ENCODE measurements at regions not wholly inside any gene's neighbourhood (a gene's known extent, or its start where the extent isn't known, plus 50 kb on each side); places are given as distances from the start of the nearest gene placed in this dataset.

DNA sequence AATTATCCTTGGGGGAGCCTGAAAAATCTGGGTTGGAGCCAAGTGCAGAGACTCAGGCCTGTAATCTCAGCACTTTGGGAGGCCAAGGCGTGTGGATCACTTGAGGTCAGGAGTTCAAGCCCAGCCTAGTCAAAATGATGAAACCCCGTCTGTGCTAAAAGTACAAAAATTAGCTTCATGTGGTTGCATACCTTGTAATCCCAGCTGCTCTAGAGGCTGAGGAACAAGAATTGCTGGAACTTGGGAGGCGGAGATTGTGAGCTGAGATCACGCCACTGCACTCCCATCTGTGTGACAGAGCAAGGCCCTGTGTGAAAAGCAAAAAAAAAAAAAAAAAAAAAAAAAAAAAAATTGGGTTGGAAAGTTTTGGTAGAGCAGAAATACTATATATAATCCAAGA is 1563.6 kb upstream of the PRMT6 start:
- TF ChIP-seq, protein P1, sequence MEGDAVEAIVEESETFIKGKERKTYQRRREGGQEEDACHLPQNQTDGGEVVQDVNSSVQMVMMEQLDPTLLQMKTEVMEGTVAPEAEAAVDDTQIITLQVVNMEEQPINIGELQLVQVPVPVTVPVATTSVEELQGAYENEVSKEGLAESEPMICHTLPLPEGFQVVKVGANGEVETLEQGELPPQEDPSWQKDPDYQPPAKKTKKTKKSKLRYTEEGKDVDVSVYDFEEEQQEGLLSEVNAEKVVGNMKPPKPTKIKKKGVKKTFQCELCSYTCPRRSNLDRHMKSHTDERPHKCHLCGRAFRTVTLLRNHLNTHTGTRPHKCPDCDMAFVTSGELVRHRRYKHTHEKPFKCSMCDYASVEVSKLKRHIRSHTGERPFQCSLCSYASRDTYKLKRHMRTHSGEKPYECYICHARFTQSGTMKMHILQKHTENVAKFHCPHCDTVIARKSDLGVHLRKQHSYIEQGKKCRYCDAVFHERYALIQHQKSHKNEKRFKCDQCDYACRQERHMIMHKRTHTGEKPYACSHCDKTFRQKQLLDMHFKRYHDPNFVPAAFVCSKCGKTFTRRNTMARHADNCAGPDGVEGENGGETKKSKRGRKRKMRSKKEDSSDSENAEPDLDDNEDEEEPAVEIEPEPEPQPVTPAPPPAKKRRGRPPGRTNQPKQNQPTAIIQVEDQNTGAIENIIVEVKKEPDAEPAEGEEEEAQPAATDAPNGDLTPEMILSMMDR (IDR thresholded peaks at IDR 0.05; ENCODE audit: low read depth, low read length, missing input control) = no peak
- TF ChIP-seq TAF1 (conservative IDR thresholded peaks at IDR 0.05) (no peak), GABPA (IDR thresholded peaks at IDR 0.05 in 1 of 2, conservative IDR thresholded peaks at IDR 0.05 in 1 of 2) (no peak), RAD21 (IDR thresholded peaks at IDR 0.05) (no peak), JUND (IDR thresholded peaks at IDR 0.05) (no peak), RXRA (IDR thresholded peaks at IDR 0.05) (no peak), SP1 (IDR thresholded peaks at IDR 0.05) (no peak), HNF4A (conservative IDR thresholded peaks at IDR 0.05) (no peak), NR2F2 (IDR thresholded peaks at IDR 0.05) (no peak), FOXA1 (IDR thresholded peaks at IDR 0.05) (no peak)
- TF ChIP-seq, protein P2, sequence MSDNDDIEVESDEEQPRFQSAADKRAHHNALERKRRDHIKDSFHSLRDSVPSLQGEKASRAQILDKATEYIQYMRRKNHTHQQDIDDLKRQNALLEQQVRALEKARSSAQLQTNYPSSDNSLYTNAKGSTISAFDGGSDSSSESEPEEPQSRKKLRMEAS (IDR thresholded peaks at IDR 0.05) = no peak
- TF ChIP-seq, protein P3, sequence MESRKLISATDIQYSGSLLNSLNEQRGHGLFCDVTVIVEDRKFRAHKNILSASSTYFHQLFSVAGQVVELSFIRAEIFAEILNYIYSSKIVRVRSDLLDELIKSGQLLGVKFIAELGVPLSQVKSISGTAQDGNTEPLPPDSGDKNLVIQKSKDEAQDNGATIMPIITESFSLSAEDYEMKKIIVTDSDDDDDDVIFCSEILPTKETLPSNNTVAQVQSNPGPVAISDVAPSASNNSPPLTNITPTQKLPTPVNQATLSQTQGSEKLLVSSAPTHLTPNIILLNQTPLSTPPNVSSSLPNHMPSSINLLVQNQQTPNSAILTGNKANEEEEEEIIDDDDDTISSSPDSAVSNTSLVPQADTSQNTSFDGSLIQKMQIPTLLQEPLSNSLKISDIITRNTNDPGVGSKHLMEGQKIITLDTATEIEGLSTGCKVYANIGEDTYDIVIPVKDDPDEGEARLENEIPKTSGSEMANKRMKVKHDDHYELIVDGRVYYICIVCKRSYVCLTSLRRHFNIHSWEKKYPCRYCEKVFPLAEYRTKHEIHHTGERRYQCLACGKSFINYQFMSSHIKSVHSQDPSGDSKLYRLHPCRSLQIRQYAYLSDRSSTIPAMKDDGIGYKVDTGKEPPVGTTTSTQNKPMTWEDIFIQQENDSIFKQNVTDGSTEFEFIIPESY (IDR thresholded peaks at IDR 0.05) = no peak
- TF ChIP-seq, protein P4, sequence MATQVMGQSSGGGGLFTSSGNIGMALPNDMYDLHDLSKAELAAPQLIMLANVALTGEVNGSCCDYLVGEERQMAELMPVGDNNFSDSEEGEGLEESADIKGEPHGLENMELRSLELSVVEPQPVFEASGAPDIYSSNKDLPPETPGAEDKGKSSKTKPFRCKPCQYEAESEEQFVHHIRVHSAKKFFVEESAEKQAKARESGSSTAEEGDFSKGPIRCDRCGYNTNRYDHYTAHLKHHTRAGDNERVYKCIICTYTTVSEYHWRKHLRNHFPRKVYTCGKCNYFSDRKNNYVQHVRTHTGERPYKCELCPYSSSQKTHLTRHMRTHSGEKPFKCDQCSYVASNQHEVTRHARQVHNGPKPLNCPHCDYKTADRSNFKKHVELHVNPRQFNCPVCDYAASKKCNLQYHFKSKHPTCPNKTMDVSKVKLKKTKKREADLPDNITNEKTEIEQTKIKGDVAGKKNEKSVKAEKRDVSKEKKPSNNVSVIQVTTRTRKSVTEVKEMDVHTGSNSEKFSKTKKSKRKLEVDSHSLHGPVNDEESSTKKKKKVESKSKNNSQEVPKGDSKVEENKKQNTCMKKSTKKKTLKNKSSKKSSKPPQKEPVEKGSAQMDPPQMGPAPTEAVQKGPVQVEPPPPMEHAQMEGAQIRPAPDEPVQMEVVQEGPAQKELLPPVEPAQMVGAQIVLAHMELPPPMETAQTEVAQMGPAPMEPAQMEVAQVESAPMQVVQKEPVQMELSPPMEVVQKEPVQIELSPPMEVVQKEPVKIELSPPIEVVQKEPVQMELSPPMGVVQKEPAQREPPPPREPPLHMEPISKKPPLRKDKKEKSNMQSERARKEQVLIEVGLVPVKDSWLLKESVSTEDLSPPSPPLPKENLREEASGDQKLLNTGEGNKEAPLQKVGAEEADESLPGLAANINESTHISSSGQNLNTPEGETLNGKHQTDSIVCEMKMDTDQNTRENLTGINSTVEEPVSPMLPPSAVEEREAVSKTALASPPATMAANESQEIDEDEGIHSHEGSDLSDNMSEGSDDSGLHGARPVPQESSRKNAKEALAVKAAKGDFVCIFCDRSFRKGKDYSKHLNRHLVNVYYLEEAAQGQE (IDR thresholded peaks at IDR 0.05) = no peak
- TF ChIP-seq, protein P5, sequence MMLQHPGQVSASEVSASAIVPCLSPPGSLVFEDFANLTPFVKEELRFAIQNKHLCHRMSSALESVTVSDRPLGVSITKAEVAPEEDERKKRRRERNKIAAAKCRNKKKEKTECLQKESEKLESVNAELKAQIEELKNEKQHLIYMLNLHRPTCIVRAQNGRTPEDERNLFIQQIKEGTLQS (IDR thresholded peaks at IDR 0.05) = no peak

Measured in liver (tissue), 3 donors.